DND-41 (cell line): ENCODE measurements at regions not wholly inside any gene's neighbourhood (a gene's known extent, or its start where the extent isn't known, plus 50 kb on each side); places are given as distances from the start of the nearest gene placed in this dataset.

Source experiments
- ATAC-seq: fragments of 200-7000 bp; cut with Tn5 transposase; 3 replicates; pipeline ENCODE4 v1.9.1; 2021; ENCODE audit warnings: low read depth; ENCODE audit not compliant: insufficient read depth
- DNase-seq: peaks from one replicate; pipeline ENCODE4 v3.0.0-alpha.2; 2020
- H2AFZ ChIP-seq: 2 replicates; pipeline ENCODE4 v1.6.0; 2012; ENCODE audit warnings: low read depth, low read length
- H3K27ac ChIP-seq: 2 replicates; pipeline ENCODE4 v1.5.1; 2012; ENCODE audit warnings: low read length, inconsistent platforms
- H3K27me3 ChIP-seq: fragments of 200-600 bp; sonication (generic); 2 replicates; pipeline ENCODE4 v1.6.0; 2012; ENCODE audit warnings: low read length, mild to moderate bottlenecking, inconsistent platforms; ENCODE audit not compliant: insufficient read depth, poor library complexity
- H3K36me3 ChIP-seq: 2 replicates; pipeline ENCODE4 v1.5.1; 2012; ENCODE audit warnings: low read length, inconsistent platforms; ENCODE audit not compliant: insufficient read depth
- H3K4me1 ChIP-seq: 2 replicates; pipeline ENCODE4 v1.5.1; 2012; ENCODE audit warnings: mild to moderate bottlenecking, low read length; ENCODE audit not compliant: insufficient read depth
- H3K4me2 ChIP-seq: 2 replicates; pipeline ENCODE4 v1.6.0; 2012; ENCODE audit warnings: mild to moderate bottlenecking, moderate library complexity, low read length, inconsistent platforms; ENCODE audit not compliant: insufficient read depth
- H3K4me3 ChIP-seq, 2 experiments: fragments of 200-600 bp in 1 of 2; shearing (Covaris generic) in 1 of 2; 2 replicates each; pipeline ENCODE4 v1.5.1; 2012 to 2016; ENCODE audit warnings: inconsistent platforms in 2 of 2, low read length in 2 of 2, mild to moderate bottlenecking in 2 of 2, low read depth in 1 of 2, moderate library complexity in 1 of 2
- H3K79me2 ChIP-seq: 2 replicates; pipeline ENCODE4 v1.6.0; 2012; ENCODE audit warnings: low read length, inconsistent platforms; ENCODE audit not compliant: insufficient read depth
- H3K9ac ChIP-seq: 2 replicates; pipeline ENCODE4 v1.6.0; 2012; ENCODE audit warnings: low read depth, mild to moderate bottlenecking, inconsistent platforms, low read length, moderate library complexity
- H3K9me3 ChIP-seq: 2 replicates; pipeline ENCODE4 v1.5.1; 2012; ENCODE audit warnings: low read length, moderate library complexity, mild to moderate bottlenecking, inconsistent platforms; ENCODE audit not compliant: insufficient read depth, severe bottlenecking
- H4K20me1 ChIP-seq: 2 replicates; pipeline ENCODE4 v1.6.0; 2012; ENCODE audit warnings: low read length; ENCODE audit not compliant: insufficient read depth
- EZH2 ChIP-seq: IDR thresholded peaks from 3 replicates; pipeline ENCODE4 v1.6.1; 2012; ENCODE audit warnings: borderline replicate concordance, low read depth, mild to moderate bottlenecking, moderate library complexity, low read length, inconsistent platforms; ENCODE audit not compliant: severe bottlenecking
- TF ChIP-seq, protein P1 (sequence below): IDR thresholded peaks from 2 replicates; pipeline ENCODE4 v1.5.1; 2012; ENCODE audit warnings: borderline replicate concordance, low read length, moderate library complexity, mild to moderate bottlenecking; ENCODE audit not compliant: poor library complexity, severe bottlenecking; ENCODE audit errors: extremely low read depth

DNA sequence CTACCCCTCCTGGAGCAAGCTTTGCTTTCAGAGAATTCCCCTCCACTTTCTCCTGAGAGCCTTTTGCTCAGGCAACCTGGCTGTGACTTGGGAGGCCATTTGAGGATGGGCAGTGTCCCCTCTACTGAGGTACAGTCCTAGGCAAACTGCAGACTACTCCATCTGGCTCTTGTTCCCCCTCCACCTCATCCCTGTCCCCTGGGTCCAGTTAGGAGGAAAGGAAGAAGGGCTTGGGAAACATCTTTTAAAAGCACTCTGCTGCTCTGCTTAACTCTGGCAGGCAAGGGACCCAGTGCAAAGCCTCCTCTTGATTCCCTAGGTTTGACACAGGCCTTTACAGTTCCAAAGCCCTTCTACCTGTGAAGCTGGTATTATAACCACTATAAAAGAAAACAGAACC is 108.2 kb downstream of the NAV1 start:
- H2AFZ ChIP-seq: no peak overlapping the region
- H3K4me1 ChIP-seq: no peaks in the 10 kb centered on the region
- no peak overlapping the region for H3K9ac ChIP-seq
- H3K27ac ChIP-seq: no peak overlapping the region
- no peak overlapping the region for H3K4me3 ChIP-seq
- peaks cover 6% of the 10 kb centered on the region for H4K20me1 ChIP-seq
- DNase-seq (no peak), ATAC-seq (no peak)
- H3K36me3 ChIP-seq: no peaks in the 10 kb centered on the region
- no peak overlapping the region for H3K4me2 ChIP-seq
- peaks cover 4% of the 10 kb centered on the region for H3K27me3 ChIP-seq
- no peak for TF ChIP-seq EZH2
- TF ChIP-seq, protein P1, sequence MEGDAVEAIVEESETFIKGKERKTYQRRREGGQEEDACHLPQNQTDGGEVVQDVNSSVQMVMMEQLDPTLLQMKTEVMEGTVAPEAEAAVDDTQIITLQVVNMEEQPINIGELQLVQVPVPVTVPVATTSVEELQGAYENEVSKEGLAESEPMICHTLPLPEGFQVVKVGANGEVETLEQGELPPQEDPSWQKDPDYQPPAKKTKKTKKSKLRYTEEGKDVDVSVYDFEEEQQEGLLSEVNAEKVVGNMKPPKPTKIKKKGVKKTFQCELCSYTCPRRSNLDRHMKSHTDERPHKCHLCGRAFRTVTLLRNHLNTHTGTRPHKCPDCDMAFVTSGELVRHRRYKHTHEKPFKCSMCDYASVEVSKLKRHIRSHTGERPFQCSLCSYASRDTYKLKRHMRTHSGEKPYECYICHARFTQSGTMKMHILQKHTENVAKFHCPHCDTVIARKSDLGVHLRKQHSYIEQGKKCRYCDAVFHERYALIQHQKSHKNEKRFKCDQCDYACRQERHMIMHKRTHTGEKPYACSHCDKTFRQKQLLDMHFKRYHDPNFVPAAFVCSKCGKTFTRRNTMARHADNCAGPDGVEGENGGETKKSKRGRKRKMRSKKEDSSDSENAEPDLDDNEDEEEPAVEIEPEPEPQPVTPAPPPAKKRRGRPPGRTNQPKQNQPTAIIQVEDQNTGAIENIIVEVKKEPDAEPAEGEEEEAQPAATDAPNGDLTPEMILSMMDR: no peak
- H3K9me3 ChIP-seq: no peaks in the 10 kb centered on the region
- H3K79me2 ChIP-seq: no peaks in the 10 kb centered on the region

DNA sequence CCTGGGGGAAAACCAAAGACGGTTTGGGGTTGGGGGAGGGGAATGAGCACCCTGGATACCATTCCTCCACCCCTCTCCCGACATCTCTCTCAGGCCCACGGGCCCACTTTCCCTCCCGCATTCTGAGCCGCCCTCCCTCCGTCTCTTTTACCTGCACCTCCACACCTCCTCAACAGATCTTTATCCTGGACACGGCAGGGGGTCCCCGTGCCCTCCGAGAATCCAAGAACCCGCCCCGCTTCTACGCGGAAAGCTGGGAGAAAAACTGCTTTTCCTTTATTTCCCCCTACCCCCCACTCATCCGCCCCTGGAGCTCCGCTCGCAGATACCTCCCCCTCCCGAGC is 108.8 kb downstream of the NAV1 start:
- no peaks in the 10 kb centered on the region for H3K4me1 ChIP-seq
- H3K4me2 ChIP-seq: no peak overlapping the region
- no peak overlapping the region for H2AFZ ChIP-seq
- H4K20me1 ChIP-seq: peaks cover 6% of the 10 kb centered on the region
- no peak overlapping the region for H3K27ac ChIP-seq
- ATAC-seq (no peak), DNase-seq (no peak)
- no peak for TF ChIP-seq EZH2
- TF ChIP-seq, protein P1: no peak
- H3K27me3 ChIP-seq: peaks cover 4% of the 10 kb centered on the region
- no peaks in the 10 kb centered on the region for H3K79me2 ChIP-seq
- no peak overlapping the region for H3K4me3 ChIP-seq
- no peaks in the 10 kb centered on the region for H3K9me3 ChIP-seq
- no peaks in the 10 kb centered on the region for H3K36me3 ChIP-seq
- H3K9ac ChIP-seq: no peak overlapping the region

DNA sequence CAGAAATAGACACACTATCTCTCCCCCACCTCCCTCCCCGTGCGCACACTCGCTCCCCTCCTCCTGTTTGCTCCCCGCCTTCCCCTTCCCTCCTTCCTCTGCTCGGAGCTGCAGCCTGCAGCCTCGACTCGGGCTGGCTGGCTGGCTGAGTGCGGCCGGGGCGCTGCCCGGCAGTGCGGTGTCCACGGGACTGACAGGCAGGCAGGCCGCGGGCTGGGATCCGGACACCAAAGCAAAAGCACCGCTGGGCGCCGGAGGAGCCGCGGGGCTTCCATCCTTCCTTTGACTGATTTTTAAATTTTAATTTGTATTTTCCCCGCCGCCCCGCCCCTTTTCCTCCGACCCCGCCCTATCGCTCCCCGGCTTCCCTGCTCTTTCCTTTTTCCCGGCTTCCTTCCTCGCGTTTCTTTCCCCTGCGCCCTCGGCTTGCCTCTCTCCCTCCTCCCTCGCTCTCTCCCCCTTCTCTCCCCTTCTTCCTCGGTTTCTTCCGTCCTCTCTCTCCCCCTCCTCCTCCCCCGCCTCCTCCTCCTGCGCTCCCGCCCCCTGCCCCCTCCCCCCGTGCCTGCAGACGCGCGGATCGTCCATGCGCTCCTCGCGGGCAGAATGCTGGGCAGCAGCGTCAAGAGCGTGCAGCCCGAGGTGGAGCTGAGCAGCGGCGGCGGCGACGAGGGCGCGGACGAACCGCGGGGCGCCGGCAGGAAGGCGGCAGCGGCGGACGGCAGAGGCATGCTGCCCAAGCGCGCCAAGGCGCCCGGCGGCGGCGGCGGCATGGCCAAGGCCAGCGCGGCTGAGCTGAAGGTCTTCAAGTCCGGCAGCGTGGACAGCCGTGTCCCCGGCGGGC is 109.4 kb downstream of the NAV1 start:
- ATAC-seq (no peak), DNase-seq (no peak)
- Histone ChIP-seq H3K27me3 (peaks cover 7% of the 10 kb centered on the region), H4K20me1 (peaks cover 6% of the 10 kb centered on the region), H3K79me2 (no peaks in the 10 kb centered on the region), H3K4me1 (no peaks in the 10 kb centered on the region), H3K27ac (no peak overlapping the region), H3K9me3 (no peaks in the 10 kb centered on the region), H3K9ac (no peak overlapping the region), H3K4me3 (no peak overlapping the region), H3K36me3 (no peaks in the 10 kb centered on the region), H3K4me2 (no peak overlapping the region), H2AFZ (no peak overlapping the region)
- TF ChIP-seq, protein P1: no peak
- TF ChIP-seq EZH2: no peak
